ENCODE measurements at regions not wholly inside any gene's neighbourhood (a gene's known extent, or its start where the extent isn't known, plus 50 kb on each side); places are given as distances from the start of the nearest gene placed in this dataset.

GRCh38 chrX:11913001-11913400 lies 155.0 kb downstream of the MSL3 start:
- BruUV-seq (replicated peaks) = no TSS peak
- Histone ChIP-seq H3K4me2 (ENCODE audit: low read length) (no peak overlapping the region), H3K27ac (ENCODE audit: low read depth, low read length, poor library complexity, severe bottlenecking) (no peak overlapping the region), H3K79me2 (ENCODE audit: insufficient read depth, low read depth, low read length) (no peaks in the 10 kb centered on the region), H3K4me1 (ENCODE audit: insufficient read depth, low read length, poor library complexity, severe bottlenecking) (no peaks in the 10 kb centered on the region), H3K4me3 (ENCODE audit: low read depth, low read length, poor library complexity, severe bottlenecking) (no peak overlapping the region), H3K9me3 (ENCODE audit: low read length) (no peaks in the 10 kb centered on the region), H3K36me3 (ENCODE audit: insufficient read depth, low read length) (no peaks in the 10 kb centered on the region), H2AFZ (ENCODE audit: low read length) (no peak overlapping the region), H4K20me1 (ENCODE audit: insufficient read depth, low read length) (no peaks in the 10 kb centered on the region), H3K9me2 (ENCODE audit: insufficient read depth, low read length) (no peaks in the 10 kb centered on the region)
- no peak for DNase-seq (ENCODE audit: low spot score)
- CTCF ChIA-PET (ENCODE audit: unreplicated experiment) = no interaction called here
- intact Hi-C loops (cut with micrococcal nuclease; ENCODE audit: unreplicated experiment) = no loop called here
- POLR2A ChIA-PET = no interaction called here
- no peak for TF ChIP-seq EZH2phosphoT487 (IDR thresholded peaks at IDR 0.05; ENCODE audit: borderline replicate concordance, low read depth, low read length)
- no peak for TF ChIP-seq CTCF (conservative IDR thresholded peaks at IDR 0.05; ENCODE audit: low read length)

- DNase-seq (ENCODE audit: low spot score) = no peak
- Histone ChIP-seq H3K4me1 (ENCODE audit: insufficient read depth, low read length, poor library complexity, severe bottlenecking) (no peaks in the 10 kb centered on the region), H3K79me2 (ENCODE audit: insufficient read depth, low read depth, low read length) (no peaks in the 10 kb centered on the region), H3K36me3 (ENCODE audit: insufficient read depth, low read length) (no peaks in the 10 kb centered on the region), H4K20me1 (ENCODE audit: insufficient read depth, low read length) (no peaks in the 10 kb centered on the region), H3K9me2 (ENCODE audit: insufficient read depth, low read length) (no peaks in the 10 kb centered on the region), H3K9me3 (ENCODE audit: low read length) (no peaks in the 10 kb centered on the region), H3K4me3 (ENCODE audit: low read depth, low read length, poor library complexity, severe bottlenecking) (no peak overlapping the region), H3K27ac (ENCODE audit: low read depth, low read length, poor library complexity, severe bottlenecking) (no peak overlapping the region), H2AFZ (ENCODE audit: low read length) (no peak overlapping the region), H3K4me2 (ENCODE audit: low read length) (no peak overlapping the region)
- ChIA-PET POLR2A (no interaction called here), CTCF (ENCODE audit: unreplicated experiment) (no interaction called here)
- TF ChIP-seq CTCF (conservative IDR thresholded peaks at IDR 0.05; ENCODE audit: low read length) (no peak), EZH2phosphoT487 (IDR thresholded peaks at IDR 0.05; ENCODE audit: borderline replicate concordance, low read depth, low read length) (no peak)
- no TSS peak for BruUV-seq (replicated peaks)
- intact Hi-C loops (cut with micrococcal nuclease; ENCODE audit: unreplicated experiment) = no loop called here
These were observed 171.4 kb downstream of the MSL3 start for GRCh38 chrX:11929476-11929875.

- H4K20me1 ChIP-seq (ENCODE audit: insufficient read depth, low read length) = no peaks in the 10 kb centered on the region
- no peaks in the 10 kb centered on the region for H3K9me3 ChIP-seq (ENCODE audit: low read length)
- intact Hi-C loops (cut with micrococcal nuclease; ENCODE audit: unreplicated experiment) = no loop called here
- H3K9me2 ChIP-seq (ENCODE audit: insufficient read depth, low read length) = no peaks in the 10 kb centered on the region
- H3K36me3 ChIP-seq (ENCODE audit: insufficient read depth, low read length) = no peaks in the 10 kb centered on the region
- no peak overlapping the region for H3K27ac ChIP-seq (ENCODE audit: low read depth, low read length, poor library complexity, severe bottlenecking)
- H3K4me1 ChIP-seq (ENCODE audit: insufficient read depth, low read length, poor library complexity, severe bottlenecking) = no peaks in the 10 kb centered on the region
- DNase-seq (ENCODE audit: low spot score) = no peak
- ChIA-PET POLR2A (no interaction called here), CTCF (ENCODE audit: unreplicated experiment) (no interaction called here)
- TF ChIP-seq CTCF (conservative IDR thresholded peaks at IDR 0.05; ENCODE audit: low read length) (no peak), EZH2phosphoT487 (IDR thresholded peaks at IDR 0.05; ENCODE audit: borderline replicate concordance, low read depth, low read length) (no peak)
- BruUV-seq (replicated peaks) = no TSS peak
- no peak overlapping the region for H3K4me2 ChIP-seq (ENCODE audit: low read length)
- H2AFZ ChIP-seq (ENCODE audit: low read length) = no peak overlapping the region
- no peak overlapping the region for H3K4me3 ChIP-seq (ENCODE audit: low read depth, low read length, poor library complexity, severe bottlenecking)
- H3K79me2 ChIP-seq (ENCODE audit: insufficient read depth, low read depth, low read length) = no peaks in the 10 kb centered on the region
These were observed 174.4 kb downstream of the MSL3 start for GRCh38 chrX:11932423-11932822.

Data from OCI-LY7 (cell line).